ENCODE measurements at regions not wholly inside any gene's neighbourhood (a gene's known extent, or its start where the extent isn't known, plus 50 kb on each side); places are given as distances from the start of the nearest gene placed in this dataset.

DNA sequence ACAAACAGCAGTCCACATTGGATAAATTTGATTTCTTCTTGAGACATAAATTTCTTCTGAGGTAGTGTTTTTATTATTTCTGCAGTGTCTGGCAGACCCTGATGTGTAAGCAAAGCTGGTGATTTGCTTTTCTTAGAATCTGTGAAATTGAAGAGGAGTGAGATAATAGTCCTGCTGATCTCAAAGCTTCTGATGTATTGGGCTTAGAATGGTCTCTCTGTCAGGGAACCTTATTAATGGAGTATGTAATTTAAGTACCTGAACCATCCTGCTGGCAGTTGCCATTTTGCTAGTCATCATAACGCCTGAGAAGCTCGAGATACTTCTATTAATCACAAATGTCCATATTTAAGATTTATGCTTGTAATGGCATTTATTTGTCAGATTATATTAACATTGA lies 464.5 kb upstream of the PRICKLE1 start:
- Histone ChIP-seq H3K4me2 (ENCODE audit: low read length) (no peak overlapping the region), H3K4me1 (ENCODE audit: insufficient read depth, low read length) (no peaks in the 10 kb centered on the region), H3K79me2 (ENCODE audit: insufficient read depth, low read length) (no peaks in the 10 kb centered on the region), H3K9me3 (ENCODE audit: insufficient read depth, low read depth, low read length) (no peaks in the 10 kb centered on the region), H3K36me3 (ENCODE audit: insufficient read depth, low read length) (no peaks in the 10 kb centered on the region), H3K27me3 (ENCODE audit: insufficient read depth, low read length) (no peaks in the 10 kb centered on the region), H3K4me3 (ENCODE audit: insufficient read depth, low read depth, low read length) (no peak overlapping the region), H2AFZ (ENCODE audit: low read depth, low read length) (no peak overlapping the region), H3K9ac (ENCODE audit: low read length) (no peak overlapping the region), H3K27ac (ENCODE audit: low read depth, low read length) (no peak overlapping the region), H4K20me1 (ENCODE audit: insufficient read depth, low read length) (no peaks in the 10 kb centered on the region)
- Mint-ChIP-seq H3K4me3 (ENCODE audit: unreplicated experiment) (no peak overlapping the region), H3K27me3 (ENCODE audit: low read depth, unreplicated experiment) (no peaks in the 10 kb centered on the region), H3K4me1 (ENCODE audit: low read depth, unreplicated experiment) (no peaks in the 10 kb centered on the region), H3K27ac (ENCODE audit: unreplicated experiment) (no peak overlapping the region), H3K36me3 (ENCODE audit: low read depth, unreplicated experiment) (no peaks in the 10 kb centered on the region), H3K9me3 (ENCODE audit: unreplicated experiment) (no peaks in the 10 kb centered on the region)
- FAIRE-seq (no peak), DNase-seq (ENCODE audit: low read depth) (no peak)
- TF ChIP-seq, protein P1, sequence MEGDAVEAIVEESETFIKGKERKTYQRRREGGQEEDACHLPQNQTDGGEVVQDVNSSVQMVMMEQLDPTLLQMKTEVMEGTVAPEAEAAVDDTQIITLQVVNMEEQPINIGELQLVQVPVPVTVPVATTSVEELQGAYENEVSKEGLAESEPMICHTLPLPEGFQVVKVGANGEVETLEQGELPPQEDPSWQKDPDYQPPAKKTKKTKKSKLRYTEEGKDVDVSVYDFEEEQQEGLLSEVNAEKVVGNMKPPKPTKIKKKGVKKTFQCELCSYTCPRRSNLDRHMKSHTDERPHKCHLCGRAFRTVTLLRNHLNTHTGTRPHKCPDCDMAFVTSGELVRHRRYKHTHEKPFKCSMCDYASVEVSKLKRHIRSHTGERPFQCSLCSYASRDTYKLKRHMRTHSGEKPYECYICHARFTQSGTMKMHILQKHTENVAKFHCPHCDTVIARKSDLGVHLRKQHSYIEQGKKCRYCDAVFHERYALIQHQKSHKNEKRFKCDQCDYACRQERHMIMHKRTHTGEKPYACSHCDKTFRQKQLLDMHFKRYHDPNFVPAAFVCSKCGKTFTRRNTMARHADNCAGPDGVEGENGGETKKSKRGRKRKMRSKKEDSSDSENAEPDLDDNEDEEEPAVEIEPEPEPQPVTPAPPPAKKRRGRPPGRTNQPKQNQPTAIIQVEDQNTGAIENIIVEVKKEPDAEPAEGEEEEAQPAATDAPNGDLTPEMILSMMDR (IDR thresholded peaks at IDR 0.05; ENCODE audit: insufficient read depth, low read depth, low read length): no peak
- TF ChIP-seq EZH2 (IDR thresholded peaks at IDR 0.05; ENCODE audit: insufficient read depth, low read length): no peak

DNA sequence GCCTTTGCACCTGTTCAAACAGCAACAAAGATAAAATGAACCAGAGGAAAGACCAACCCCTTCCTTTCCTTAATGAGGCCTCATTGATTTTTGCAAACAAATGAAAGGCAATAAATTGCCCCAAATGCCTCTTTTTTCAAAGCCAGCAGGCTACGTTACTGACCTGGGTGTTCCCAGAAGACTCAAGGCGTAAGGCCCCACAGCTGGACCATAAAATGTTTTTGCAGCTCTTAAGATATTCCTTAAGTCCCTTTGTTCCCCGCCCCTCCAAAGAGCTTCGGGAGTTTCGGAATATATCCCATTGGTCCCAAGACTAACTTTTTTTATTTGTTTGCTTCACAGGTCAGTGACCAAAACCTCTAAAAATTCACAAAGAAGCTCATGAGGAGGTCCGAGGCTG lies 462.9 kb upstream of the PRICKLE1 start:
- H3K4me3 ChIP-seq (ENCODE audit: insufficient read depth, low read depth, low read length): no peak overlapping the region
- no peaks in the 10 kb centered on the region for H4K20me1 ChIP-seq (ENCODE audit: insufficient read depth, low read length)
- no peak overlapping the region for H3K4me2 ChIP-seq (ENCODE audit: low read length)
- Mint-ChIP-seq H3K27me3 (ENCODE audit: low read depth, unreplicated experiment) (no peaks in the 10 kb centered on the region), H3K4me1 (ENCODE audit: low read depth, unreplicated experiment) (no peaks in the 10 kb centered on the region), H3K4me3 (ENCODE audit: unreplicated experiment) (no peak overlapping the region), H3K27ac (ENCODE audit: unreplicated experiment) (no peak overlapping the region), H3K36me3 (ENCODE audit: low read depth, unreplicated experiment) (no peaks in the 10 kb centered on the region), H3K9me3 (ENCODE audit: unreplicated experiment) (no peaks in the 10 kb centered on the region)
- no peaks in the 10 kb centered on the region for H3K36me3 ChIP-seq (ENCODE audit: insufficient read depth, low read length)
- H3K9ac ChIP-seq (ENCODE audit: low read length): no peak overlapping the region
- FAIRE-seq (no peak), DNase-seq (ENCODE audit: low read depth) (no peak)
- no peaks in the 10 kb centered on the region for H3K79me2 ChIP-seq (ENCODE audit: insufficient read depth, low read length)
- TF ChIP-seq EZH2 (IDR thresholded peaks at IDR 0.05; ENCODE audit: insufficient read depth, low read length): no peak
- TF ChIP-seq, protein P1 (IDR thresholded peaks at IDR 0.05; ENCODE audit: insufficient read depth, low read depth, low read length): no peak
- no peaks in the 10 kb centered on the region for H3K27me3 ChIP-seq (ENCODE audit: insufficient read depth, low read length)
- H3K9me3 ChIP-seq (ENCODE audit: insufficient read depth, low read depth, low read length): no peaks in the 10 kb centered on the region
- no peak overlapping the region for H3K27ac ChIP-seq (ENCODE audit: low read depth, low read length)
- no peak overlapping the region for H2AFZ ChIP-seq (ENCODE audit: low read depth, low read length)
- H3K4me1 ChIP-seq (ENCODE audit: insufficient read depth, low read length): no peaks in the 10 kb centered on the region

DNA sequence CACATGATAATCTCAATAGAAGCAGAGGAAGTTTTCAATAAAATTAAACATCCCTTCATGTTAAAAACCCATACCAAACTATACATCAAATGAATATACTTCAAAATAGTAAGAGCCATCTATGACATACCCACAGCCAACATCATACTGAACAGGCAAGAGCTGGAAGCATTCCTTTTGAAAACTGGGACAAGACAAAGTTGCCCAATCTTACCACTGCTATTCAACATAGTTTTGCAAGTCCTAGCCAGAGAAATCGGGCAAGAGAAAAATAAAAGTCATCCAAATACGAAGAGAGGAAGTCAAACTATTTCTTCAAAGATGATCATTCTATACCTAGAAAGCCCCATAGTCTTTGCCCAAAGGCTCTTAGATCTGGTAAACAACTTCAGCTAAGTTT lies 454.7 kb upstream of the PRICKLE1 start:
- Histone ChIP-seq H3K79me2 (ENCODE audit: insufficient read depth, low read length) (no peaks in the 10 kb centered on the region), H3K27me3 (ENCODE audit: insufficient read depth, low read length) (no peaks in the 10 kb centered on the region), H3K4me3 (ENCODE audit: insufficient read depth, low read depth, low read length) (no peak overlapping the region), H3K36me3 (ENCODE audit: insufficient read depth, low read length) (no peaks in the 10 kb centered on the region), H3K9ac (ENCODE audit: low read length) (no peak overlapping the region), H2AFZ (ENCODE audit: low read depth, low read length) (no peak overlapping the region), H4K20me1 (ENCODE audit: insufficient read depth, low read length) (no peaks in the 10 kb centered on the region), H3K27ac (ENCODE audit: low read depth, low read length) (no peak overlapping the region), H3K9me3 (ENCODE audit: insufficient read depth, low read depth, low read length) (no peaks in the 10 kb centered on the region), H3K4me1 (ENCODE audit: insufficient read depth, low read length) (no peaks in the 10 kb centered on the region), H3K4me2 (ENCODE audit: low read length) (no peak overlapping the region)
- Mint-ChIP-seq H3K36me3 (ENCODE audit: low read depth, unreplicated experiment) (no peaks in the 10 kb centered on the region), H3K4me1 (ENCODE audit: low read depth, unreplicated experiment) (peaks cover under 1% of the 10 kb centered on the region), H3K9me3 (ENCODE audit: unreplicated experiment) (no peaks in the 10 kb centered on the region), H3K4me3 (ENCODE audit: unreplicated experiment) (no peak overlapping the region), H3K27ac (ENCODE audit: unreplicated experiment) (no peak overlapping the region), H3K27me3 (ENCODE audit: low read depth, unreplicated experiment) (no peaks in the 10 kb centered on the region)
- FAIRE-seq (no peak), DNase-seq (ENCODE audit: low read depth) (no peak)
- no peak for TF ChIP-seq EZH2 (IDR thresholded peaks at IDR 0.05; ENCODE audit: insufficient read depth, low read length)
- TF ChIP-seq, protein P1 (IDR thresholded peaks at IDR 0.05; ENCODE audit: insufficient read depth, low read depth, low read length): no peak
